HL-60 (cell line): ENCODE measurements at regions not wholly inside any gene's neighbourhood (a gene's known extent, or its start where the extent isn't known, plus 50 kb on each side); places are given as distances from the start of the nearest gene placed in this dataset.

Experiments
- DNase-seq, 2 experiments: peaks; one replicate each; pipeline ENCODE4 v3.0.0-alpha.2; 2010 to 2020; ENCODE audit warnings: low read depth in 1 of 2, low spot score in 1 of 2
- H3K27ac ChIP-seq: fragments of 250-450 bp; sonication (Bioruptor Pico); replicated peaks from 2 replicates; pipeline ENCODE4 v1.5.1; 2020; ENCODE audit warnings: mild to moderate bottlenecking, moderate library complexity
- H3K27me3 ChIP-seq: fragments of 250-450 bp; sonication (Bioruptor Pico); 2 replicates; pipeline ENCODE4 v1.5.1; 2021; ENCODE audit warnings: mild to moderate bottlenecking, moderate library complexity; ENCODE audit not compliant: insufficient read depth, poor library complexity, severe bottlenecking
- H3K4me3 ChIP-seq: replicated peaks from 2 replicates; pipeline ENCODE4 v1.5.1; 2011; ENCODE audit warnings: mild to moderate bottlenecking, control low read depth, low read length; ENCODE audit not compliant: insufficient read depth
- GABPA ChIP-seq: IDR thresholded peaks from 2 replicates; pipeline ENCODE4 v1.6.1; 2012; ENCODE audit warnings: low read depth
- POLR2AphosphoS5 ChIP-seq: IDR thresholded peaks from 2 replicates; pipeline ENCODE4 v1.6.1; 2012; ENCODE audit warnings: low read depth
- SPI1 ChIP-seq: IDR thresholded peaks from 2 replicates; pipeline ENCODE4 v1.6.1; 2012; ENCODE audit warnings: low read depth, mild to moderate bottlenecking, borderline replicate concordance
- TF ChIP-seq, protein P1 (sequence below): IDR thresholded peaks from 2 replicates; pipeline ENCODE4 v1.6.1; 2012; ENCODE audit warnings: low read depth; ENCODE audit not compliant: insufficient replicate concordance
- TF ChIP-seq, protein P2 (sequence below): IDR thresholded peaks from one replicate; pipeline ENCODE4 v1.5.1; 2011; ENCODE audit warnings: low read length, control low read depth, inconsistent platforms; ENCODE audit not compliant: insufficient read depth

DNA sequence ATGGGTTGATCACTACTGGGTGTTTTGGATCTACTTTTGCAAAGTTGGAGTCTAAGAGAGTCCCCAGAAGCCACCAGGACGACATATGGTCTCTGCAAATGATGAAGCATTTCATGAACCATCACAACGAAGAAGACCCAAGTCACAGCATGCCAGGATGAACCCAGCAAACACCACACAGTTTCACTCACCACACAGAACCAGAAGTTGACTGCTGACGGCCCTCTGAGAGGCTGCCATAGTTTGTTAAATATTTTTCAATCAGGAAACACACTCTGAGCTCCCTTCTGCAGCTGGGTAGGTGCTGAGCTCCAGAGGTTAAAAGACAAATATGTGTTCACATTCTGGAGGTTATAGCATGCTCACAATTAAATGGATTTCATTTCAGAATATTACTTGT, 271.4 kb downstream of the DCDC2C start:
- no peak overlapping the region for H3K4me3 ChIP-seq
- TF ChIP-seq SPI1 (no peak), GABPA (no peak), POLR2AphosphoS5 (no peak)
- TF ChIP-seq, protein P1, sequence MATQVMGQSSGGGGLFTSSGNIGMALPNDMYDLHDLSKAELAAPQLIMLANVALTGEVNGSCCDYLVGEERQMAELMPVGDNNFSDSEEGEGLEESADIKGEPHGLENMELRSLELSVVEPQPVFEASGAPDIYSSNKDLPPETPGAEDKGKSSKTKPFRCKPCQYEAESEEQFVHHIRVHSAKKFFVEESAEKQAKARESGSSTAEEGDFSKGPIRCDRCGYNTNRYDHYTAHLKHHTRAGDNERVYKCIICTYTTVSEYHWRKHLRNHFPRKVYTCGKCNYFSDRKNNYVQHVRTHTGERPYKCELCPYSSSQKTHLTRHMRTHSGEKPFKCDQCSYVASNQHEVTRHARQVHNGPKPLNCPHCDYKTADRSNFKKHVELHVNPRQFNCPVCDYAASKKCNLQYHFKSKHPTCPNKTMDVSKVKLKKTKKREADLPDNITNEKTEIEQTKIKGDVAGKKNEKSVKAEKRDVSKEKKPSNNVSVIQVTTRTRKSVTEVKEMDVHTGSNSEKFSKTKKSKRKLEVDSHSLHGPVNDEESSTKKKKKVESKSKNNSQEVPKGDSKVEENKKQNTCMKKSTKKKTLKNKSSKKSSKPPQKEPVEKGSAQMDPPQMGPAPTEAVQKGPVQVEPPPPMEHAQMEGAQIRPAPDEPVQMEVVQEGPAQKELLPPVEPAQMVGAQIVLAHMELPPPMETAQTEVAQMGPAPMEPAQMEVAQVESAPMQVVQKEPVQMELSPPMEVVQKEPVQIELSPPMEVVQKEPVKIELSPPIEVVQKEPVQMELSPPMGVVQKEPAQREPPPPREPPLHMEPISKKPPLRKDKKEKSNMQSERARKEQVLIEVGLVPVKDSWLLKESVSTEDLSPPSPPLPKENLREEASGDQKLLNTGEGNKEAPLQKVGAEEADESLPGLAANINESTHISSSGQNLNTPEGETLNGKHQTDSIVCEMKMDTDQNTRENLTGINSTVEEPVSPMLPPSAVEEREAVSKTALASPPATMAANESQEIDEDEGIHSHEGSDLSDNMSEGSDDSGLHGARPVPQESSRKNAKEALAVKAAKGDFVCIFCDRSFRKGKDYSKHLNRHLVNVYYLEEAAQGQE = no peak
- TF ChIP-seq, protein P2, sequence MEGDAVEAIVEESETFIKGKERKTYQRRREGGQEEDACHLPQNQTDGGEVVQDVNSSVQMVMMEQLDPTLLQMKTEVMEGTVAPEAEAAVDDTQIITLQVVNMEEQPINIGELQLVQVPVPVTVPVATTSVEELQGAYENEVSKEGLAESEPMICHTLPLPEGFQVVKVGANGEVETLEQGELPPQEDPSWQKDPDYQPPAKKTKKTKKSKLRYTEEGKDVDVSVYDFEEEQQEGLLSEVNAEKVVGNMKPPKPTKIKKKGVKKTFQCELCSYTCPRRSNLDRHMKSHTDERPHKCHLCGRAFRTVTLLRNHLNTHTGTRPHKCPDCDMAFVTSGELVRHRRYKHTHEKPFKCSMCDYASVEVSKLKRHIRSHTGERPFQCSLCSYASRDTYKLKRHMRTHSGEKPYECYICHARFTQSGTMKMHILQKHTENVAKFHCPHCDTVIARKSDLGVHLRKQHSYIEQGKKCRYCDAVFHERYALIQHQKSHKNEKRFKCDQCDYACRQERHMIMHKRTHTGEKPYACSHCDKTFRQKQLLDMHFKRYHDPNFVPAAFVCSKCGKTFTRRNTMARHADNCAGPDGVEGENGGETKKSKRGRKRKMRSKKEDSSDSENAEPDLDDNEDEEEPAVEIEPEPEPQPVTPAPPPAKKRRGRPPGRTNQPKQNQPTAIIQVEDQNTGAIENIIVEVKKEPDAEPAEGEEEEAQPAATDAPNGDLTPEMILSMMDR = no peak
- no peak for DNase-seq
- no peaks in the 10 kb centered on the region for H3K27me3 ChIP-seq
- no peak overlapping the region for H3K27ac ChIP-seq

DNA sequence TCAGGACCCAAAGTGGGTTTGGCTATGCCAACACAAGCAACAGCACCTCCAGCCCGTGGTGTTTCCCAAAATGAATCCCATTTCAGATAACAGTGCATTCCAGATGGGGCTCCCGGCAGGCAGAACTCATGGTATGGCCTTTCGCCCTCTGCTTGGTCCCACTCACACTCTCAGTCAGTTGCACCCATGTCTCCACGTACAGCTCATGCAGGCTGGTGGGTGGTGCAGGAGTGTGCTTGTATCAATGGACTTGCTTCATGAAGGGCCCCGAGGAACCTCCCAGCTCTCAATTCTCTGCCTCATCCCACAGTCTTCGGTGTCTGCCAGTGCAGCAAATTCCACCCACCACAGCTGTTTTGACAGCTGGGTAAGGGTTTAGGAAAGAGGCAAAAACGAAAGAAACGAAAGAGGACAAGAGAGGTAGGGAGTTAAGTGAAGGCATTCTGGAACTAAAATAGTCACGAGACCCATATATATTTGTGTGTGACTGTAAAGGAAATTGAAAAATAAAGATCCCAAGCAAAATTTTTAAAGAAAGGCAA, 278.1 kb downstream of the DCDC2C start:
- no peak for DNase-seq
- H3K4me3 ChIP-seq = no peak overlapping the region
- TF ChIP-seq, protein P1 = no peak
- TF ChIP-seq, protein P2 = no peak
- no peak for TF ChIP-seq POLR2AphosphoS5
- no peak for TF ChIP-seq GABPA
- no peak for TF ChIP-seq SPI1
- H3K27me3 ChIP-seq = no peaks in the 10 kb centered on the region
- H3K27ac ChIP-seq = no peak overlapping the region

DNA sequence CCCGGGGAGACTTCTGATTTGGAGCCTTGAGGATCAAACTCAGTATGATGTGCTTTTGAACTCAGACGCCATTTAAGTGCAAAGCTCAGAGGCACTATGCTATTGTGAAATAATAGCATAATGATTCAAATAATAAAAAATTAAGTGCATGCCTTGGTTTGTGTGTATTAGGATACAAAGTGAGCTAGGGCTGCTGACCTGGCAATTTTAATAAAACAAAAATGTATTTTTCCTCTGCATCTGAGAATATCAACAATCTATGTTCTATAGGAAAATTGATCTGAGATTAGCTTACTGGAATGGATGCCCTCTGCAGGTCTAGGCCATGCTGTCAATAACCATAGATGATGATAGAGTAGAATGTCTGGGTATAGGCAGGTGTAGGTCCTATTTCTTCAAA, 278.8 kb downstream of the DCDC2C start:
- Histone ChIP-seq H3K27ac (no peak overlapping the region), H3K4me3 (no peak overlapping the region), H3K27me3 (no peaks in the 10 kb centered on the region)
- TF ChIP-seq SPI1 (no peak), GABPA (no peak), POLR2AphosphoS5 (no peak)
- TF ChIP-seq, protein P2 = no peak
- TF ChIP-seq, protein P1 = no peak
- DNase-seq = no peak
